ENCODE measurements at regions not wholly inside any gene's neighbourhood (a gene's known extent, or its start where the extent isn't known, plus 50 kb on each side); places are given as distances from the start of the nearest gene placed in this dataset.
"Not testable (repeated sequence)": the region's sequence is repeated elsewhere in the genome, so short reads cannot be mapped to it uniquely, and the experiment has no call there.

DNA sequence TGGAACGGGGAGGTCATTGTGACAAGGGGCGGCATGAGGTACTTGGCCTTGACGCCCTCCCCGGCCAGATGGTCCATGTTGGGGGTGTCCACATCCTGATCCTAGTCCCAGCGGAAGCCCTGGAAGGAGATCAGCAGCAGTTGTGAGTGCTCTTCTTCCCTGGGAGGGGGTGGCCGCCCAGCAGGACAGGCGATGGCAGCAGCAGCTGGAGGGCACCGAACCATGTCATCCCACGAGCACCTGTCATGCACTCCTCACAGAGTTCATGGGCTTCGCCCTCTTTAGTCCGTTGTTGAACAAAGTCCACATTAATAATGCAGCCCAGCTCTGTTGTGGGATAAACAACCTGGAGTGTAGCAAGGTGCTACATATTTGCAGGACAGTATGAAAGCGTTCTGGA lies 130.7 kb downstream of the UNC93B1 start:
- H3K27ac ChIP-seq; H3K9me3 ChIP-seq; ATAC-seq; H3K4me3 ChIP-seq; intact Hi-C loops (cut with DNase I); H3K4me1 ChIP-seq; H3K27me3 ChIP-seq (ENCODE audit: insufficient read depth in 3 of 3, low read length in 2 of 3); DNase-seq; H3K36me3 ChIP-seq (ENCODE audit: insufficient read depth in 1 of 2, low read depth in 1 of 2): not testable (repeated sequence)
- 38 to 54% (median 41%) methylated on average over 12 of the region's 12 CpGs for WGBS, 3 donors

DNA sequence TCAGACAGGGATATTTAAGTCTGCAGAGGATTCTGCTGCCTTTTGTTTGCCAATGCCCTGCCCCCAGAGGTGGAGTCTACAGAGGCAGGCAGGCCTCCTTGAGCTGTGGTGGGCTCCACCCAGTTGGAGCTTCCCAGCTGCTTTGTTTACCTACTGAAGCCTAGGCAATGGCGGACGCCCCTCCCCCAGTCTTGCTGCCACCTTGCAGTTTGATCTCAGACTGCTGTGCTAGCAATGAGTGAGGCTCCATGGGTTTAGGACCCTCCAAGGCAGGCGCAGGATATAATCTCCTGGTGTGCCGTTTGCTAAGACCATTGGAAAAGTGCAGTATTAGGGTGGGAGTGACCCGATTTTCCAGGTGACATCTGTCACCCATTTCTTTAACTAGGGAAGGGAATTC lies 132.7 kb downstream of the UNC93B1 start:
- H3K4me3 ChIP-seq; H3K27ac ChIP-seq; H3K36me3 ChIP-seq (ENCODE audit: insufficient read depth in 1 of 2, low read depth in 1 of 2); DNase-seq; ATAC-seq; H3K27me3 ChIP-seq (ENCODE audit: insufficient read depth in 3 of 3, low read length in 2 of 3); intact Hi-C loops (cut with DNase I); H3K9me3 ChIP-seq; H3K4me1 ChIP-seq: not testable (repeated sequence)
- WGBS, 3 donors: 93 to 96% (median 94%) methylated on average over 5 of the region's 5 CpGs

- DNase-seq; H3K27me3 ChIP-seq (ENCODE audit: insufficient read depth in 3 of 3, low read length in 2 of 3); H3K9me3 ChIP-seq; intact Hi-C loops (cut with DNase I); H3K27ac ChIP-seq; ATAC-seq; H3K36me3 ChIP-seq (ENCODE audit: insufficient read depth in 1 of 2, low read depth in 1 of 2); H3K4me3 ChIP-seq; H3K4me1 ChIP-seq: not testable (repeated sequence)
- 45 to 55% (median 48%) methylated on average over 3 of the region's 3 CpGs for WGBS, 3 donors
Measured at GRCh38 chr11:67862896-67863295, 141.0 kb downstream of the UNC93B1 start.

DNA sequence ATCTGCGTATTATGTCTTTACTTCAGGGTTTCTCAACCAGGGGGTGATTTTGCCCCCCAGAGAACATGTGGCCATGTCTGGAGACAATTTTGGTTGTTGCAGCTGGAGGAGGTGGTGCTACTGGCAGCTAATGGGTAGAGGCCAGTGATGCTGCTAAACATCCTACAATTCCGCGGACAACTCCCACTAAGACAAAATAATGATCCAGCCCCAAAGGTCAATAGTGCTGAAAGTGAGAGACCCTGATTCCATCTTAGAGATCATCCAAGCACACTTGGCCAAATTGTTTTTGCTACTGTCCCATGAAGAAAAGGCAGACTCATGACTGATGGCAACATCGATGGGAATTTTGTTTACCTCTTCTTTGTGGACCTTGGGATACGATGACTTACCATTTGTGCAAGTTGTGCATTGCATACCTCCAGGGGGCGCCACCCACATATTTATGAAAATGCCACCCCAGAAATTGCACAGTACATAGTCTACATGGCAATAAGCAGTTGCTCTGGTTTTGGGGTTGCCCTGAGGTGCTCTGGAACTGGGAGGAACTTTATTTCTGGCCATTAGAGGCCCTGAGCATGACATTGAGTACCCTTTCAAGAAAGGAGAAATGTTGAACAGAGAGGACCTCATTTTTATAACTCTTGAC lies 144.3 kb downstream of the UNC93B1 start:
- WGBS, 3 donors: 70 to 78% (median 74%) methylated on average over 4 of the region's 6 CpGs
- H3K36me3 ChIP-seq (ENCODE audit: insufficient read depth in 1 of 2, low read depth in 1 of 2); ATAC-seq; H3K9me3 ChIP-seq; H3K27me3 ChIP-seq (ENCODE audit: insufficient read depth in 3 of 3, low read length in 2 of 3); intact Hi-C loops (cut with DNase I); H3K4me1 ChIP-seq; H3K27ac ChIP-seq; H3K4me3 ChIP-seq: not testable (repeated sequence)
- peak in 1 of 2 donors; percentile 11 for DNase-seq
- peak; percentile 14 for TF ChIP-seq CTCF (IDR thresholded peaks at IDR 0.05)

DNA sequence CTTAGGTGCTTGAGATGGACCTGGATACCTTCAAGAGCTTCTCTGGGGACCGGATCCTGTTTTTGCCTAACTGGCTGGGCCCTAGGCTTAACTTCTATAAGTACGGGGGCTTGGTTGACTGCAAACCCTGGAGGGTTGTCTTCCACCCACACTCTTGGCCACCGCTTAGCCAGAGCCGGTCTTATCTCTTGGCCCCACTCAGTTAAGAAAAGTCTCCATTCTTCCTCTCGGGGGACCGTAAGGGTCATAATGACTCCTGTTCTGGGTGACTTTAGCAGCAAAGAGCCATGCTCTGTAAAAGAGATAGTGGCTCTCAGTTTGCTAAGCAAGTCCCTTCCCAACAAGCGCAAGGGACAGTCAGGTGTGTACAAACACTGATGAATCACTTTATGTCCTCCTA lies 153.2 kb downstream of the UNC93B1 start:
- DNase-seq; H3K4me1 ChIP-seq; H3K27ac ChIP-seq; intact Hi-C loops (cut with DNase I); H3K9me3 ChIP-seq; H3K4me3 ChIP-seq; ATAC-seq; H3K36me3 ChIP-seq (ENCODE audit: insufficient read depth in 1 of 2, low read depth in 1 of 2); H3K27me3 ChIP-seq (ENCODE audit: insufficient read depth in 3 of 3, low read length in 2 of 3): not testable (repeated sequence)
- WGBS, 3 donors: 71 to 84% (median 75%) methylated on average over 7 of the region's 7 CpGs

DNA sequence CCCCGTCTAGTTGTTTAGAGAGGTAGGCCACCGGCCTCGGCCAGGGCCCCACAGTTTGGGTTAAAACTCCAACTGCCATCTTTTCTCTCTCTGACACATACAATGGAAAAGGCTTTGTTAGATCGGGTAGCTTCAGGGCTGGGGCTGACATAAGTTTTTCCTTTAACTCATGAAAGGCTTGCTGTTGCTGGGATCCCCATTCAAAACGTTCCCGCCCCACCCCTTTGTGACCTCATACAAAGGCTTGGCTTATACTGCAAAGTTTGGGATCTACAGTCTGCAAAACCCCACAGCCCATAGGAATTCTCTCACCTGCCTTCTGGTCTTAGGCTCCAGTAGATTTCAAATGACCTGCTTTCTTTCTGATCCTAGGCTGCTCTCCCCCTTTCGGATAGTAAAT lies 154.1 kb downstream of the UNC93B1 start:
- ATAC-seq; H3K4me3 ChIP-seq; H3K27ac ChIP-seq; intact Hi-C loops (cut with DNase I); H3K27me3 ChIP-seq (ENCODE audit: insufficient read depth in 3 of 3, low read length in 2 of 3); H3K9me3 ChIP-seq; H3K36me3 ChIP-seq (ENCODE audit: insufficient read depth in 1 of 2, low read depth in 1 of 2); H3K4me1 ChIP-seq; DNase-seq: not testable (repeated sequence)
- WGBS, 3 donors: 56 to 77% (median 71%) methylated on average over 4 to 7 of the region's 7 CpGs

DNA sequence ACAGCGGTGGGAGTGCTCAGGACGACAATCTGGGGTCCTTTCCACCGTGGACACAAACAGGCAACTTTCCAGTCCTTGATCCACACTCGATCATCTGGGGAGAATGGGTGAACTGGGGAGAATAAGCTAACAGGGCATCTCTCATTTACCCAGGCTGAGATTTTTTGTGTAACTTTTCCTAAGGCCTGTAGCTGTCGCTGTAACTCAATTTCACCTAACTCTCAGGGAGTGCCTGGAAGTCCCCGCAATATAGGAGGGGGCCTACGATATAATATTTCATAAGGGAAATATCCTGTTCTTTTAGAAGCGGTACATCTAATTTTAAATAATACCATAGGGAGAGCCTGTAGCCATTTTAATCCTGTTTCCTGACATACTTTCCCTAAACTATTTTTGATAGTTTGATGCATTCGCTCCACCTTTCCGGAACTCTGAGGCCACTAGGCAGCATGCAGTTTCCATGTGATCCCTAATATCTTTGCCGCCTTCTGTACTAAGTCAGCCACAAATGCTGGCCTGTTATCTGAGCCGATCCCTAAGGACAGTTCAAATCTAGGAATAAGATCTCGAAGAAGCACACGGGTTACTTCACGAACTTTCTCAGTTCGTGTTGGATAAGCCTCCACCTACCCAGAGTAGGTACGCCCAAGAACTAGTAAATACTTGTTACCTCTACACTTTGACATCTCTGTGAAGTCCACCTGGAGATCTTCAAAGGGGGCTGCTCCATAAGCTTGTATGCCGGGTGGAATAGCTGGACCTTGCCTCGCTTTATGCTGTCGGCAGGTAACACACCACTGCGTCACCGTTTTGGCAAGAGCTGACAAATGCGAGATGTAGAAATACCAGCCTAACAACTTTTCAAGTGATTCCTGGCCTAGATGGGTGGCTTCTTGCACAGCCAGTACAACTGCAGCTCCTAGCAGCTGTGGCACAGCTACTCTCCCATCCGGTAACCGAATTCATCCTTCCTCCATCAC lies 155.7 kb downstream of the UNC93B1 start:
- ATAC-seq; H3K4me1 ChIP-seq; H3K27me3 ChIP-seq (ENCODE audit: insufficient read depth in 3 of 3, low read length in 2 of 3); DNase-seq; H3K4me3 ChIP-seq; H3K27ac ChIP-seq; H3K36me3 ChIP-seq (ENCODE audit: insufficient read depth in 1 of 2, low read depth in 1 of 2); H3K9me3 ChIP-seq; intact Hi-C loops (cut with DNase I): not testable (repeated sequence)
- 66 to 69% (median 68%) methylated on average over 25 of the region's 25 CpGs for WGBS, 3 donors

DNA sequence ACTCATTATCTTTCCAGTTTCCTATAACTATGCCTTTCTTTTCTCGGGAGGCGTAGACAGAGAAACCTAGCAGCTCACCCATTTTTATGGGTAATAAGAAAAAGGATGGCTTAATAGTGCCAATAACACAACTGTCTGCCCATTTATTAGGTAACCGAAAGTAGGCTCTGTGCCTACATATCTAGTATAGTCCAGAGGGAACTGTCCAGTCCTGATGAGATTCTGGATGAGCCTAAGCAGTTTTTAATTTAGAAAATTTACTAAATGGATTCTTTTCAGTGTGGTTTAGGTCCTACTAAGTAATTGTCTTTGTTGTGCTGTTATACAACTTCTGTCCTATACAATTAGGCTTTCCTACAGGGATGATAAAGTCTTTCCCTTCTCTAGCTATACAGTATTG lies 157.6 kb downstream of the UNC93B1 start:
- WGBS, 3 donors: 94 to 97% (median 94%) methylated on average over 3 of the region's 3 CpGs
- DNase-seq; H3K27me3 ChIP-seq (ENCODE audit: insufficient read depth in 3 of 3, low read length in 2 of 3); H3K4me1 ChIP-seq; H3K27ac ChIP-seq; ATAC-seq; intact Hi-C loops (cut with DNase I); H3K36me3 ChIP-seq (ENCODE audit: insufficient read depth in 1 of 2, low read depth in 1 of 2); H3K4me3 ChIP-seq; H3K9me3 ChIP-seq: not testable (repeated sequence)

- 30 to 69% (median 32%) methylated on average over 2 to 5 of the region's 5 CpGs for WGBS, 3 donors
- H3K27ac ChIP-seq; H3K4me3 ChIP-seq; H3K9me3 ChIP-seq; intact Hi-C loops (cut with DNase I); DNase-seq; H3K4me1 ChIP-seq; H3K36me3 ChIP-seq (ENCODE audit: insufficient read depth in 1 of 2, low read depth in 1 of 2); ATAC-seq; H3K27me3 ChIP-seq (ENCODE audit: insufficient read depth in 3 of 3, low read length in 2 of 3): not testable (repeated sequence)
Measured at GRCh38 chr11:67845296-67845695, 158.6 kb downstream of the UNC93B1 start.

DNA sequence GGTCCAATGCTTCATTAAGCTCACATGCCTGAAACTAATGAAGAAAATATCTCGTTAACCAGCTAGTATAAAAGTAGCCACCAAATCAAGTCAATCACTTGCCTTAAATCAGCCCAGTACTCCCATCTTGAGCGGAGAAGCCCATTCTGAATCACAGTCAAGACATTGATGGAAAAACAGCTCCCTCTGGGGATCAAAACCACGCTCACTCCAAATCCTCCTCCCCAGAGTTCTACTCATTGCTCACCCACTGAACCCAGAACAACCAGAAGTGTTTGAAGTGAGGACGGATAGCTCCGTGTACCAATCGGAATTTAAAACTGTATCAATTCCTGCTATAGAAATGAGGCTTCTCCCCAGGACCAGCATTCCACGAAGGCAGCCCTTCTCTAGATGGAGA lies 163.3 kb downstream of the UNC93B1 start:
- intact Hi-C loops (cut with DNase I); H3K9me3 ChIP-seq; H3K27me3 ChIP-seq (ENCODE audit: insufficient read depth in 3 of 3, low read length in 2 of 3); ATAC-seq; H3K4me1 ChIP-seq; DNase-seq; H3K4me3 ChIP-seq; H3K27ac ChIP-seq; H3K36me3 ChIP-seq (ENCODE audit: insufficient read depth in 1 of 2, low read depth in 1 of 2): not testable (repeated sequence)
- WGBS, 3 donors: 32 to 60% (median 55%) methylated on average over 6 to 7 of the region's 7 CpGs
